ENCODE measurements at regions not wholly inside any gene's neighbourhood (a gene's known extent, or its start where the extent isn't known, plus 50 kb on each side); places are given as distances from the start of the nearest gene placed in this dataset.
"Not testable (repeated sequence)": the region's sequence is repeated elsewhere in the genome, so short reads cannot be mapped to it uniquely, and the experiment has no call there.

- in situ Hi-C loops (cut with MboI); CTCF ChIA-PET (ENCODE audit: low intra/inter-chr PET ratio); FAIRE-seq; POLR2A ChIA-PET; H2AFZ ChIP-seq (ENCODE audit: low read depth, low read length); H3K79me2 ChIP-seq (ENCODE audit: control insufficient read depth, insufficient read depth, low read length); H3K4me1 ChIP-seq (replicated peaks in 1 of 2; ENCODE audit: control insufficient read depth in 2 of 2, insufficient read depth in 2 of 2, low read length in 2 of 2); DNase-seq (ENCODE audit: extremely low read depth in 1 of 4, low spot score in 3 of 4); H3K4me2 ChIP-seq (ENCODE audit: insufficient read depth, low read length); ATAC-seq; H3K4me3 ChIP-seq; H4K20me1 ChIP-seq (replicated peaks; ENCODE audit: control insufficient read depth, insufficient read depth, low read length); H3K9me1 ChIP-seq (ENCODE audit: control insufficient read depth, insufficient read depth, low read length); H3K27me3 ChIP-seq (ENCODE audit: control insufficient read depth in 2 of 2, insufficient read depth in 2 of 2, low read length in 2 of 2); H3K27ac ChIP-seq (ENCODE audit: extremely low read depth, low read depth, low read length); intact Hi-C loops (cut with micrococcal nuclease); H3K9me3 ChIP-seq (replicated peaks; ENCODE audit: control insufficient read depth, insufficient read depth, low read depth, low read length); BruUV-seq (replicated peaks); H3K36me3 ChIP-seq (ENCODE audit: control insufficient read depth, insufficient read depth, low read length); H3K9ac ChIP-seq (ENCODE audit: insufficient read depth in 1 of 2, low read depth in 2 of 2, low read length in 2 of 2): not testable (repeated sequence)
- WGBS (ENCODE audit: insufficient coverage, low coverage, missing lambda C conversion rate) = 0% methylated on average over 1 of the region's 4 CpGs
Observed at GRCh38 chr1:120273363-120273762, 97.0 kb upstream of the SEC22B start.

DNA sequence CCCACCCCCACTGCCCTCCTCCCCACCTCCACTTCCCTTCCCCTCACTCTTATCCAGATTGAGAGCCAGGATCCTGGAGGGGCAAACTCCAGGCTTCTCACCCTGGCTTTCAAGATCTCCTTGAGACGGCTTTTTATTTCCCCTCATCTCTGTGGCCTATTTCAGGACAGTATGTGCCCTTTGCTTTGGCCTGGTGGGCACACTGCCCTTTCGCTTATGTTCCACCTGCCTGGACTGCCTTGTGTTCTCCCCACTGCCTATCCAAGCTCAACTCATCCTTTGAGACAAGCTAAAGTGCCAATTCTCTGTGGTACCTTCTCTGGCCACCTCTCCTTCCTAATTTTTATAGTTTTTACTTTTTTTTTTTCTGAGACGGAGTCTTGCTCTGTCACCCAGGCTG lies 95.9 kb upstream of the SEC22B start:
- H3K4me3 ChIP-seq; H3K9me3 ChIP-seq (replicated peaks; ENCODE audit: control insufficient read depth, insufficient read depth, low read depth, low read length); CTCF ChIA-PET (ENCODE audit: low intra/inter-chr PET ratio); in situ Hi-C loops (cut with MboI); H3K9ac ChIP-seq (ENCODE audit: insufficient read depth in 1 of 2, low read depth in 2 of 2, low read length in 2 of 2); H3K27ac ChIP-seq (ENCODE audit: extremely low read depth, low read depth, low read length); BruUV-seq (replicated peaks); H3K79me2 ChIP-seq (ENCODE audit: control insufficient read depth, insufficient read depth, low read length); intact Hi-C loops (cut with micrococcal nuclease); H3K27me3 ChIP-seq (ENCODE audit: control insufficient read depth in 2 of 2, insufficient read depth in 2 of 2, low read length in 2 of 2); H3K4me2 ChIP-seq (ENCODE audit: insufficient read depth, low read length); H3K36me3 ChIP-seq (ENCODE audit: control insufficient read depth, insufficient read depth, low read length); H2AFZ ChIP-seq (ENCODE audit: low read depth, low read length); DNase-seq (ENCODE audit: extremely low read depth in 1 of 4, low spot score in 3 of 4); POLR2A ChIA-PET; H3K4me1 ChIP-seq (replicated peaks in 1 of 2; ENCODE audit: control insufficient read depth in 2 of 2, insufficient read depth in 2 of 2, low read length in 2 of 2); H4K20me1 ChIP-seq (replicated peaks; ENCODE audit: control insufficient read depth, insufficient read depth, low read length); FAIRE-seq; H3K9me1 ChIP-seq (ENCODE audit: control insufficient read depth, insufficient read depth, low read length): not testable (repeated sequence)
- 0 out of 3 replicates have a peak, but pooled peaks have one; percentile 9 for ATAC-seq
- no CpG with 5 or more reads among the region's 3 CpGs for WGBS (ENCODE audit: insufficient coverage, low coverage, missing lambda C conversion rate)

GRCh38 chr1:120271561-120272221 lies 95.4 kb upstream of the SEC22B start:
- H3K9me1 ChIP-seq (ENCODE audit: control insufficient read depth, insufficient read depth, low read length); FAIRE-seq; in situ Hi-C loops (cut with MboI); H3K4me2 ChIP-seq (ENCODE audit: insufficient read depth, low read length); DNase-seq (ENCODE audit: extremely low read depth in 1 of 4, low spot score in 3 of 4); H2AFZ ChIP-seq (ENCODE audit: low read depth, low read length); H3K79me2 ChIP-seq (ENCODE audit: control insufficient read depth, insufficient read depth, low read length); H3K4me3 ChIP-seq; CTCF ChIA-PET (ENCODE audit: low intra/inter-chr PET ratio); H3K36me3 ChIP-seq (ENCODE audit: control insufficient read depth, insufficient read depth, low read length); H4K20me1 ChIP-seq (replicated peaks; ENCODE audit: control insufficient read depth, insufficient read depth, low read length); H3K27me3 ChIP-seq (ENCODE audit: control insufficient read depth in 2 of 2, insufficient read depth in 2 of 2, low read length in 2 of 2); H3K4me1 ChIP-seq (replicated peaks in 1 of 2; ENCODE audit: control insufficient read depth in 2 of 2, insufficient read depth in 2 of 2, low read length in 2 of 2); POLR2A ChIA-PET; H3K9me3 ChIP-seq (replicated peaks; ENCODE audit: control insufficient read depth, insufficient read depth, low read depth, low read length); BruUV-seq (replicated peaks); H3K27ac ChIP-seq (ENCODE audit: extremely low read depth, low read depth, low read length); ATAC-seq; H3K9ac ChIP-seq (ENCODE audit: insufficient read depth in 1 of 2, low read depth in 2 of 2, low read length in 2 of 2); intact Hi-C loops (cut with micrococcal nuclease): not testable (repeated sequence)
- no CpG with 5 or more reads among the region's 5 CpGs for WGBS (ENCODE audit: insufficient coverage, low coverage, missing lambda C conversion rate)

- not testable (repeated sequence) for H3K9ac ChIP-seq (ENCODE audit: insufficient read depth in 1 of 2, low read depth in 2 of 2, low read length in 2 of 2); FAIRE-seq
- no CpG with 5 or more reads among the region's 1 CpG for WGBS (ENCODE audit: insufficient coverage, low coverage, missing lambda C conversion rate)
Observed at GRCh38 chr1:120267894-120268551, 91.7 kb upstream of the SEC22B start.

More at GRCh38 chr1:120267894-120268551, 91.7 kb upstream of the SEC22B start:
- H3K27me3 ChIP-seq (ENCODE audit: control insufficient read depth in 2 of 2, insufficient read depth in 2 of 2, low read length in 2 of 2); H3K79me2 ChIP-seq (ENCODE audit: control insufficient read depth, insufficient read depth, low read length); H3K4me3 ChIP-seq; H3K27ac ChIP-seq (ENCODE audit: extremely low read depth, low read depth, low read length); H3K9me3 ChIP-seq (replicated peaks; ENCODE audit: control insufficient read depth, insufficient read depth, low read depth, low read length); H4K20me1 ChIP-seq (replicated peaks; ENCODE audit: control insufficient read depth, insufficient read depth, low read length); BruUV-seq (replicated peaks); H3K4me1 ChIP-seq (replicated peaks in 1 of 2; ENCODE audit: control insufficient read depth in 2 of 2, insufficient read depth in 2 of 2, low read length in 2 of 2); in situ Hi-C loops (cut with MboI); H3K4me2 ChIP-seq (ENCODE audit: insufficient read depth, low read length); CTCF ChIA-PET (ENCODE audit: low intra/inter-chr PET ratio); POLR2A ChIA-PET; H3K9me1 ChIP-seq (ENCODE audit: control insufficient read depth, insufficient read depth, low read length); intact Hi-C loops (cut with micrococcal nuclease); H3K36me3 ChIP-seq (ENCODE audit: control insufficient read depth, insufficient read depth, low read length); H2AFZ ChIP-seq (ENCODE audit: low read depth, low read length); DNase-seq (ENCODE audit: extremely low read depth in 1 of 4, low spot score in 3 of 4): not testable (repeated sequence)
- ATAC-seq = peak; percentile 73

Measured in K562 (cell line).